ENCODE measurements at regions not wholly inside any gene's neighbourhood (a gene's known extent, or its start where the extent isn't known, plus 50 kb on each side); places are given as distances from the start of the nearest gene placed in this dataset.

DNA sequence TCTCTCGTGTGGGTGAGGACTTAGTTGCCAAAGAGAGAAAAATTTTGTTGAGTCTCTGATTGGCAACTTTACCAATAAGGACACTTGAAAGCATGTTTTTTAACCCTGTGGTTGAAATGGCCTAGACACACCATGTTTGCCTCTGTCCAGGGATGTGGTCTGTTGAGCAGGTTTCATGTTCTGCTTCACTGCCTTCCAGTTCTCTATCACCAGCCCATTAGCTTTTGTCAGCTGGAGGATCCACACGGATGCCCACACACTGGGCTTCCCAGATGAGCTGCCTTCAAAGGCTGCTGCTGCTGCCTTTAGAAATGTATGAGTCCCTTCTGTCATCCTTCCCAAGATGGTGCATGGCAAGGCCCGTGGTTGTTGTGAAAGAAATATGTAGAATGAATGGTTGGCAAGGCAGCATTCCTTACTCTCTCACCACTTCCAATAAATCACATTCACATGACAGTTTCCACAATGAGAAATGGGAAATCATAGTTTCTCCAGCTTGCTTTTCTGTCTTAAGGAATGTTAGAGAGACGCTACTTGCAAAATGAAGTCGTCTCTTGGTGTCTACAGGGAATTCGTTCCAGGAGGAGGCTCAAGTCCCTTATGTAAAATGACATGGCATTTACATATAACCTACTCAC, 108.2 kb upstream of the SLC35F3 start:
- CTCF ChIA-PET: interaction anchor here (0.5 to 11.1 kb wide), 6 partner anchors 149 to 401 kb away, joined by 3 to 230 read pairs (median 3); no protein-coding TSS in a partner anchor
- H3K36me3 Mint-ChIP-seq (ENCODE audit: insufficient read depth, unreplicated experiment): no peaks in the 10 kb centered on the region
- no peaks in the 10 kb centered on the region for H3K4me1 Mint-ChIP-seq (ENCODE audit: insufficient read depth, unreplicated experiment)
- DNase-seq (ENCODE audit: unreplicated experiment): no peak
- TF ChIP-seq, protein P1, sequence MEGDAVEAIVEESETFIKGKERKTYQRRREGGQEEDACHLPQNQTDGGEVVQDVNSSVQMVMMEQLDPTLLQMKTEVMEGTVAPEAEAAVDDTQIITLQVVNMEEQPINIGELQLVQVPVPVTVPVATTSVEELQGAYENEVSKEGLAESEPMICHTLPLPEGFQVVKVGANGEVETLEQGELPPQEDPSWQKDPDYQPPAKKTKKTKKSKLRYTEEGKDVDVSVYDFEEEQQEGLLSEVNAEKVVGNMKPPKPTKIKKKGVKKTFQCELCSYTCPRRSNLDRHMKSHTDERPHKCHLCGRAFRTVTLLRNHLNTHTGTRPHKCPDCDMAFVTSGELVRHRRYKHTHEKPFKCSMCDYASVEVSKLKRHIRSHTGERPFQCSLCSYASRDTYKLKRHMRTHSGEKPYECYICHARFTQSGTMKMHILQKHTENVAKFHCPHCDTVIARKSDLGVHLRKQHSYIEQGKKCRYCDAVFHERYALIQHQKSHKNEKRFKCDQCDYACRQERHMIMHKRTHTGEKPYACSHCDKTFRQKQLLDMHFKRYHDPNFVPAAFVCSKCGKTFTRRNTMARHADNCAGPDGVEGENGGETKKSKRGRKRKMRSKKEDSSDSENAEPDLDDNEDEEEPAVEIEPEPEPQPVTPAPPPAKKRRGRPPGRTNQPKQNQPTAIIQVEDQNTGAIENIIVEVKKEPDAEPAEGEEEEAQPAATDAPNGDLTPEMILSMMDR (IDR thresholded peaks at IDR 0.05; ENCODE audit: unreplicated experiment): no peak
- H3K27me3 Mint-ChIP-seq (ENCODE audit: insufficient read depth, unreplicated experiment): no peaks in the 10 kb centered on the region
- H3K4me3 Mint-ChIP-seq (ENCODE audit: unreplicated experiment): no peak overlapping the region
- intact Hi-C loops (cut with micrococcal nuclease): no loop called here
- POLR2A ChIA-PET: no interaction called here
- no peak overlapping the region for H3K27ac Mint-ChIP-seq (ENCODE audit: low read depth, unreplicated experiment)
- no TSS peak for BruUV-seq (replicated peaks)
- H3K9me3 Mint-ChIP-seq (ENCODE audit: unreplicated experiment): peaks cover 20% of the 10 kb centered on the region

DNA sequence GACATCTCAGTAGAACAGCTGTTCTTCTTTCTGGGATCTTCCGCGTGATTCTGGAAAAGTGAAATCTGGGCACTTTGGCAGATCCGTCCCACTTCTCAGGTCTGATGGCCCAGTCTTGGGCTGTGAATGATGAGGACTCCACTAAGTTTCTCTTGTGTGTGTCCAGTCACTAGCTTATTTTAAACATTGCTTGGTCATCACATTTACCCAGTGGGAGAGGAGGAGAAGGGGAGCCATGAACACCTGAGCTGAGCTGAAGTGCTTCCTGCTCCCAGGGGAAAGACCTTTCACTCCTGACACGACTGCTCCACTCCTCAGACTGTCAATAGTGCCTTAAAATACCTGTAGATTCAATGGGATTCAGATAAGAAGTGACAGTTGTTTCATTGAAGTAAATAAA, 101.9 kb upstream of the SLC35F3 start:
- no peak overlapping the region for H3K27ac Mint-ChIP-seq (ENCODE audit: low read depth, unreplicated experiment)
- no peaks in the 10 kb centered on the region for H3K36me3 Mint-ChIP-seq (ENCODE audit: insufficient read depth, unreplicated experiment)
- ChIA-PET POLR2A (interaction anchor here (0.6 kb wide), 1 partner anchor 320 kb away, joined by 3 read pairs; no protein-coding TSS in a partner anchor), CTCF (interaction anchor here (0.5 to 4.2 kb wide), 10 partner anchors 9 to 498 kb away, joined by 3 to 20 read pairs (median 3); no protein-coding TSS in a partner anchor)
- H3K4me3 Mint-ChIP-seq (ENCODE audit: unreplicated experiment): no peak overlapping the region
- TF ChIP-seq, protein P1 (IDR thresholded peaks at IDR 0.05; ENCODE audit: unreplicated experiment): no peak
- H3K4me1 Mint-ChIP-seq (ENCODE audit: insufficient read depth, unreplicated experiment): no peaks in the 10 kb centered on the region
- H3K27me3 Mint-ChIP-seq (ENCODE audit: insufficient read depth, unreplicated experiment): no peaks in the 10 kb centered on the region
- BruUV-seq (replicated peaks): no TSS peak
- intact Hi-C loops (cut with micrococcal nuclease): no loop called here
- H3K9me3 Mint-ChIP-seq (ENCODE audit: unreplicated experiment): peaks cover 9% of the 10 kb centered on the region
- no peak for DNase-seq (ENCODE audit: unreplicated experiment)

DNA sequence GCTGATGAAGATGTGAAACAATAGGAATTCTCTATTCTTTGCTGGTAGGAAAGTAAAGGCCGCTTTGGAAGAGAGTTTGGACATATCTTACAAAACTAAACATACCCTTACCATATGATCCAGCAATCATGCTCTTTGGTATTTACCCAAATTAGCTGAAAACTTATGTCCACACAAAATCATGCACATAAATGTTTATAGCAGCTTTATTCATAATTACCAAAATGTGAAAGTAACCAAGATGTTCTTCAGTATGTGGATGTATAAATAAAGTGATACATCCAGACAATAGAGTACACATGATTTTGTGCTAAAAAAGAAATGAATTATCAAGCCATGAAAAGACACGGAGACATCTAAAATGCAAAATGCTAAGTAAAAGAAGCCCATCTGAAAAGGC, 98.7 kb upstream of the SLC35F3 start:
- no peaks in the 10 kb centered on the region for H3K36me3 Mint-ChIP-seq (ENCODE audit: insufficient read depth, unreplicated experiment)
- no peaks in the 10 kb centered on the region for H3K4me1 Mint-ChIP-seq (ENCODE audit: insufficient read depth, unreplicated experiment)
- ChIA-PET POLR2A (no interaction called here), CTCF (no interaction called here)
- no peaks in the 10 kb centered on the region for H3K9me3 Mint-ChIP-seq (ENCODE audit: unreplicated experiment)
- H3K27me3 Mint-ChIP-seq (ENCODE audit: insufficient read depth, unreplicated experiment): peaks cover 2% of the 10 kb centered on the region
- no peak overlapping the region for H3K4me3 Mint-ChIP-seq (ENCODE audit: unreplicated experiment)
- H3K27ac Mint-ChIP-seq (ENCODE audit: low read depth, unreplicated experiment): no peak overlapping the region
- intact Hi-C loops (cut with micrococcal nuclease): no loop called here
- no TSS peak for BruUV-seq (replicated peaks)
- TF ChIP-seq, protein P1 (IDR thresholded peaks at IDR 0.05; ENCODE audit: unreplicated experiment): no peak
- no peak for DNase-seq (ENCODE audit: unreplicated experiment)

DNA sequence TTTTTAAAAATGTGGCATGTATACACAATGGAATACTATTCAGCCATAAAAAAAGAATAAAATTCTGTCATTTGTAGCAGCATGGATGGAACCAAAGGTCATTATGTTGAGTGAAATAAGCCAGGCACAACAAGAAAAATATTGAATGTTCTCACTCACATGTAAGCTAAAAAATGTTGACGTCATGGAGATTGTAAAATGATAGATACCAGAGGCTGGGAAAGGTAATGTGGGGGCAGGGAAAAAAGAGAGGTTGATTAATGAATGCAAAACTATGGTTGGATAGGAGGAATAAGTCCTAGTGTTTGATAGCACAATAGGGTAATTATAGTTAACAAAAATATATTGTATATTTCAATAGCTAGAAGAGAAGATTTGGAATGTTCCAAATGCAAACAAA, 89.1 kb upstream of the SLC35F3 start:
- H3K4me1 Mint-ChIP-seq (ENCODE audit: insufficient read depth, unreplicated experiment): no peaks in the 10 kb centered on the region
- ChIA-PET POLR2A (interaction anchor here (0.6 to 0.7 kb wide), 3 partner anchors 9 to 478 kb away, joined by 3 to 4 read pairs (median 3); no protein-coding TSS in a partner anchor), CTCF (interaction anchor here (2.1 kb wide), 1 partner anchor 374 kb away, joined by 10 read pairs; no protein-coding TSS in a partner anchor)
- no peak for DNase-seq (ENCODE audit: unreplicated experiment)
- no peaks in the 10 kb centered on the region for H3K36me3 Mint-ChIP-seq (ENCODE audit: insufficient read depth, unreplicated experiment)
- TF ChIP-seq, protein P1 (IDR thresholded peaks at IDR 0.05; ENCODE audit: unreplicated experiment): no peak
- BruUV-seq (replicated peaks): no TSS peak
- H3K27me3 Mint-ChIP-seq (ENCODE audit: insufficient read depth, unreplicated experiment): peaks cover 48% of the 10 kb centered on the region
- no peak overlapping the region for H3K27ac Mint-ChIP-seq (ENCODE audit: low read depth, unreplicated experiment)
- no peaks in the 10 kb centered on the region for H3K9me3 Mint-ChIP-seq (ENCODE audit: unreplicated experiment)
- intact Hi-C loops (cut with micrococcal nuclease): no loop called here
- H3K4me3 Mint-ChIP-seq (ENCODE audit: unreplicated experiment): no peak overlapping the region

All from MCF 10A (cell line).